ENCODE measurements at regions not wholly inside any gene's neighbourhood (a gene's known extent, or its start where the extent isn't known, plus 50 kb on each side); places are given as distances from the start of the nearest gene placed in this dataset.

DNA sequence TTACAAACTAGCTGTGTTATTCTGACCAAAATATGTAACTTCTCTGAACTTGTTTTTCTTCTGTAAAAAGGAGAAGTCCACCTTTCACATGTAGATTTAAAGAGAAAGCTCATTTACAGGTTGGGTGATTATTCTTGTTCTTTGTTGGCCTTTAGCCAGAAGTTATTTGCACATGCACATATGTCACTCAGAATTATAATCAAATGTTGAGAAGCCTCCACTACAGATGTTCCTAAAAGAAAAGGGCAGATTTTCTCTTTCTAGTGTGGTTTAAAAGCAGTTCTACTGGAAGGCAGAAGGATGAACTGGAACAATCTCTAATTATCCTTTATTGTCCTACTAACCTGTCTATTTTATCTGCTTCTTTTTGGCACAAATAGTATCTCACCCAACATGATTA is 209.8 kb upstream of the ELAVL2 start:
- TF ChIP-seq, protein P1, sequence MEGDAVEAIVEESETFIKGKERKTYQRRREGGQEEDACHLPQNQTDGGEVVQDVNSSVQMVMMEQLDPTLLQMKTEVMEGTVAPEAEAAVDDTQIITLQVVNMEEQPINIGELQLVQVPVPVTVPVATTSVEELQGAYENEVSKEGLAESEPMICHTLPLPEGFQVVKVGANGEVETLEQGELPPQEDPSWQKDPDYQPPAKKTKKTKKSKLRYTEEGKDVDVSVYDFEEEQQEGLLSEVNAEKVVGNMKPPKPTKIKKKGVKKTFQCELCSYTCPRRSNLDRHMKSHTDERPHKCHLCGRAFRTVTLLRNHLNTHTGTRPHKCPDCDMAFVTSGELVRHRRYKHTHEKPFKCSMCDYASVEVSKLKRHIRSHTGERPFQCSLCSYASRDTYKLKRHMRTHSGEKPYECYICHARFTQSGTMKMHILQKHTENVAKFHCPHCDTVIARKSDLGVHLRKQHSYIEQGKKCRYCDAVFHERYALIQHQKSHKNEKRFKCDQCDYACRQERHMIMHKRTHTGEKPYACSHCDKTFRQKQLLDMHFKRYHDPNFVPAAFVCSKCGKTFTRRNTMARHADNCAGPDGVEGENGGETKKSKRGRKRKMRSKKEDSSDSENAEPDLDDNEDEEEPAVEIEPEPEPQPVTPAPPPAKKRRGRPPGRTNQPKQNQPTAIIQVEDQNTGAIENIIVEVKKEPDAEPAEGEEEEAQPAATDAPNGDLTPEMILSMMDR (IDR thresholded peaks at IDR 0.05), result no peak
- TF ChIP-seq EP300 (IDR thresholded peaks at IDR 0.05), result no peak

Data from stomach (tissue), 4 donors.